Inferior parietal cortex (tissue), 1 donor: ENCODE measurements at regions not wholly inside any gene's neighbourhood (a gene's known extent, or its start where the extent isn't known, plus 50 kb on each side); places are given as distances from the start of the nearest gene placed in this dataset.
"Not testable (repeated sequence)": the region's sequence is repeated elsewhere in the genome, so short reads cannot be mapped to it uniquely, and the experiment has no call there.

ENCODE experiments used
- DNase-seq: peaks from one replicate; pipeline ENCODE4 v3.0.0-alpha.2; 2016; ENCODE audit errors: extremely low spot score

- no peak for DNase-seq
Measured at GRCh38 chrX:1103360-1103759, 109.1 kb downstream of the CRLF2 start.

- no peak for DNase-seq
Measured at GRCh38 chrX:1102786-1103185, 109.7 kb downstream of the CRLF2 start.

- DNase-seq, result not testable (repeated sequence)
Measured at GRCh38 chrX:1102221-1102620, 110.2 kb downstream of the CRLF2 start.

- DNase-seq, result no peak
Measured at GRCh38 chrX:1099146-1099770, 113.2 kb downstream of the CRLF2 start.

- no peak for DNase-seq
Measured at GRCh38 chrX:1097328-1097727, 115.1 kb downstream of the CRLF2 start.

- no peak for DNase-seq
Measured at GRCh38 chrX:1094566-1095333, 117.7 kb downstream of the CRLF2 start.

- no peak for DNase-seq
Measured at GRCh38 chrX:1093586-1094421, 118.6 kb downstream of the CRLF2 start.

- DNase-seq, result no peak
Measured at GRCh38 chrX:1093121-1093520, 119.3 kb downstream of the CRLF2 start.

- no peak for DNase-seq
Measured at GRCh38 chrX:1086444-1087409, 125.7 kb downstream of the CRLF2 start.

GRCh38 chrX:1085871-1086270 lies 126.6 kb downstream of the CRLF2 start:
- DNase-seq, result not testable (repeated sequence)

- no peak for DNase-seq
Measured at GRCh38 chrX:1084689-1085088, 127.8 kb downstream of the CRLF2 start.

- DNase-seq, result no peak
Measured at GRCh38 chrX:1076871-1077651, 135.4 kb downstream of the CRLF2 start.

GRCh38 chrX:1075741-1076140 lies 136.7 kb downstream of the CRLF2 start:
- no peak for DNase-seq

- no peak for DNase-seq
Measured at GRCh38 chrX:1075156-1075555, 137.3 kb downstream of the CRLF2 start.

GRCh38 chrX:1074755-1075154 lies 137.7 kb downstream of the CRLF2 start:
- no peak for DNase-seq

- DNase-seq, result no peak
Measured at GRCh38 chrX:1074172-1074571, 138.3 kb downstream of the CRLF2 start.

GRCh38 chrX:1072637-1073377 lies 139.6 kb downstream of the CRLF2 start:
- DNase-seq, result no peak

GRCh38 chrX:1071351-1071750 lies 141.1 kb downstream of the CRLF2 start:
- DNase-seq, result no peak

GRCh38 chrX:1062351-1062750 lies 150.1 kb downstream of the CRLF2 start:
- DNase-seq, result no peak

GRCh38 chrX:1060562-1060960 lies 151.9 kb downstream of the CRLF2 start:
- no peak for DNase-seq
